Activated CD4-positive, alpha-beta T cell treated with anti-CD3 and anti-CD28 coated beads for 48 hours (primary cell): ENCODE measurements at regions not wholly inside any gene's neighbourhood (a gene's known extent, or its start where the extent isn't known, plus 50 kb on each side); places are given as distances from the start of the nearest gene placed in this dataset.
"Not testable (repeated sequence)": the region's sequence is repeated elsewhere in the genome, so short reads cannot be mapped to it uniquely, and the experiment has no call there.

Experiments used
- DNase-seq: peaks from one replicate; pipeline ENCODE4 v3.0.0-alpha.2; 2020

DNA sequence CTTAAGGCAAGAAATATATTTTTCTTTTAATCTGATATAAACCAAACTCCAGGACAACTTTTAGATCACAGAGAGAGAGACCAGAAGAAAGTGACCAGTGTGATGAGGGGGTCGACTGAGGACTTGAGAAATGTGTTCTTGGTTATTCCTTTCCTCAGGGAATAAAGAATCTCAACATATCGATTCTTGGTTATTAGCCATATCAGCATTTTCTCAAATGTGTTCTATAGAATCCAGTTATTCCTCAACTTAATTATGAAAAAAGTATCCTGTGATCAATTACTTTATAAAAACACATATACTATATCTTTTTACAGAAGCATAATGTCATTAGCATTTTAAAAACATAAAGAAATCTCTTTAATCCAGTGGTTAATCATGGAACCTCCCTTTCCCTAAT lies 222.1 kb upstream of the FAM3C start:
- DNase-seq: no peak

DNA sequence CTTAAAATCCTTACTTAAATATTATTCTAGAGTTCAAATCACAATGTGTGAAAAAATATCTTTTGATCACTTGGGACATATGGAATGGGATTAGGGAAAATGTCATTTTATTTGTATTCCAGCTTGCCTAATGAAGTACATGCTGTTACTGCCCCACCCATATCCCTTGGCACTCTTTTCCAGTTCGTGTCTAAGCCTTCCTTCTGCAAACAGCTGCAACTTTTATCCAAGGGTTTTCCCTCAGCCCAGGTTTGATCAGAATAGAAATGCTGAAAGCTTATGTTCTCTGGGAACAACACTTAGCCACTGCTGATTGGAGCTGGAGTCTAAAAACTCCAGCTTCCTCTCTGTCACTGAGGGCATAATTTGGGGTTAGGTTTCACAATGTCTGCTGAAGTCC lies 214.1 kb upstream of the FAM3C start:
- no peak for DNase-seq

DNA sequence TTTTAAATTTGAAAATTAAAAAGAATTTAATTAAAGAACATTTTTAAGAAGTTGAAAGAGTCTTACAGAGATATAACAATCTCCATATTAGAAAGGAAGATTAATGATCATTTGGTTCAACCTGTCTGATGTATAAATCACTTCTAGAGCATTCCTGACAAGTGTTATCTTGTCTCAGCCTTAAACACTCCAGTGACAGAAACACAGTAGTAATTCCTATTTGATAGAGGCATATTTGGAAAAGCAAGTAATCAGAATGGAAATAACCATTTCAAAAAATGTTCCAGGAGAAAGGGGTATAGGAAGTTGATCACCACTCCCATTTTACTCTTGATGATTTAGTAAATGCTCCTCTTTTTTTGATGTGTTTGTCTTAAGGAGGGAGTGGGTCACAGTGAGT lies 213.1 kb upstream of the FAM3C start:
- no peak for DNase-seq

DNA sequence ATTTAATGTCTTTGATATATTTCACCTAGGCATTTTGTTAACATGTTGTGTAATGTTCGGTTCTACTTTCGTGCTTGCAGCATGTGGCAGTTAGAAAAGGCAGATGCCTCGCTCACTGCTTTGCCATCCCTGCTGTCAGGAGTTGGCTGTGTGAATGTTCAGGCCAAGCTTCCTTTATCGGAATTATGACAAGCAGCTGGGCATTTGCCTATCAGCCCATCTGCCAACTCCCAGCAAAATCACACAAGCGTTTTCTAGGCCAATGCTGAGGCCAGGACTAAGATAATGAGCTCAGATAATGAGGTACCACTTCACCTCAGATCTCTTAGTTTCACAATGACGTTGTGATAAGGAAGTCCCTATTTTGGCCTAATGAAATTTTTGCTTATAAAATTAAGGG lies 212.7 kb upstream of the FAM3C start:
- no peak for DNase-seq

DNA sequence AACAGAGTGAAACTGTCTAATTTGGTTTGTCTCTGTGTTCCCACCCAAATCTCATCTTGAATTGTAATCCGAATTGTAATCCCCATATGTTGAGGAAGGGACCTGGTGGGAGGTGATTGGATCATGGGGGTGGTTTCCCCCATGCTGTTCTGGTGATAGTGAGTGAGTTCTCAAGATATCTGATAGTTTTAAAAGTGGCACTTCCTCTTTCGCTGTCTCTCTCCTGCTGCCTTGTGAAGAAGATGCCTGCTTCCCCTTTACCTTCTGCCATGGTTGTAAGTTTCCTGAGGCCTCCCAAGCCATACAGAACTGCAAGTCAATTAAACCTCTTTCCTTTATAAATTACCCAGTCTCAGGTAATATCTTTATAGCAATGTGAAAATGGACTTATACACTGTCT lies 212.1 kb upstream of the FAM3C start:
- DNase-seq: not testable (repeated sequence)

DNA sequence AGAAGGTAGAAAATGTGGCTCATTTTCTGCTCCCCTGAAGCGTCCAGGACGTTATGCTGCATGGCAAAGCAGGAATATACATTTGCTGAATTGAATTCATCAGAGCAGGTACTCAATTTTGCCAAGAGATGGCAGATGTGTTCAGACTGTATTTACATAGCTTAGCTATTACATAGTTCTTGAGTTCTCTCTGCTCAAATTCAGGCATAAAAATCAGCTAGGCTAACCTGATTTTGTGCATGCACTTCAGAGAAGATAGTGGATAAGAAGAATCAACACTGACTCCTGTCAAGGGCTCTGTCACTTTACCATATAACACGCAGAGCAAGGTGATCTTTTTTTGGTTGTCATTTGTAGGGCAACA lies 209.2 kb upstream of the FAM3C start:
- DNase-seq: no peak

DNA sequence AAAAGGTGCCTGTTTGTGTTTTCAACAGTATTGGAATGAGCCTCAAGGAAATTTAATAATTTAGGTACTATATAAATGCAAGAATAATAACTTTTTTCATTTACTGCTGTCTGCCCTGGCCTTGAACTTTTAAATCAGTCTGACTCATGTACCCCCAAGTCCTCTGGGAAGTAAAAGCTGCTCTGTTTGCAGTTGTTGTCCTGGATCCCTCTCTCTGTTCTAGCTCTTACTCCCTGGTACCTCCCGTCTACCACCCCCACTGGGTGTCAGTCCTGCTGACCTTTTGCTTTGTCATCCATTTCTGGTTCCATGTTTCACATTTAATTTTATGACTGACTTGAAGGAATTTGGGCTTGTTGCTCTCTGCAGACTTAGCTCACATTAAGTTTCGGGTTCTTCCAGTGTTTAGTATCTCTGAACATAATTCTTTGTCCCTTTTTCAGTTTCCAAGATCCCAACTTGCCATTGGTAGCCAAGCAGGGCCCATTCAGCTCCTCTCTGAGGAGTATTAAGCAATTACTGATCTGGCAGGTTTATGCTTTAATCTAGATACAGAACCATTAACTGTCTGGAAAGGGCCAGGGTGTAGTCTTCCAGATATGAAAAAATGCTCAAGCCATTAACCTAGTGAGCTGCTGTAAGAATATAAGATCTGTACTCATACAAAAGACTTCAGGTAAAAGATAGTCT lies 208.7 kb upstream of the FAM3C start:
- no peak for DNase-seq

DNA sequence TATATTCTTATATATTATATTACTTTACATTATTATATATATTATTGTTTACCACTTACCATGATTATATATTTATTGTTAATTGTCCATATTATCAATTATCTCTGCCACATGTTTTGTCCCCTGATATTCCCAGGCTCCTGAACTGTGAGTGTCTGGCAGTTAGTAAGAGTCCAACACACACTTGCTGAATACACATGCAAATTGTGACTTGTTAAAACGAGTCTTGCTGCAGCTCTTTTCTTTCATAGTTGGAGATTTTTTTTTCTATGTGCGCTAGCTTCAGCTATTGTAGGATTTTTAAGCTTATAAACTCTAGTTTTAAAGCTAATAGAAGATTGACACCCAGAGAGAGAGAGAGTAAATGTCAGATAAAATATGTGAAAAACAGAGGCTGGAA lies 207.8 kb upstream of the FAM3C start:
- no peak for DNase-seq

DNA sequence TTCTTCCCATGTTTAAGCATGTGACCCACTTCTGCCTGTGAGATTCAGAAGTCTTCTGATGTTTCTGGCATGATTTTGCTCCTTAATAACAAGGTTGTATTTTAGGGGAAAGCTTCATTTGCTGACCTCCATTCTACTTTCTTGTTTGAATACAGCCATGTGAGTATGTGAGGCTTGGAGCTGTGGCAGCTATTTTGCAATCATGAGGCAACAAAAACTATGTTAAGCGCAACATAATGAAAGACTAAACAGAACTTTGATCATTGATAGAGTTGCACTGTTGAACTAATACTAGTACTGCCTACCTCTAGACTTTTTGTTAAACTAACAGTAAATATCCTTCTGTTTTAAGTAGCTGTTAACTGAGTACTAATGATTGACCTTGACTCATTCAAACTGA lies 203.8 kb upstream of the FAM3C start:
- no peak for DNase-seq

DNA sequence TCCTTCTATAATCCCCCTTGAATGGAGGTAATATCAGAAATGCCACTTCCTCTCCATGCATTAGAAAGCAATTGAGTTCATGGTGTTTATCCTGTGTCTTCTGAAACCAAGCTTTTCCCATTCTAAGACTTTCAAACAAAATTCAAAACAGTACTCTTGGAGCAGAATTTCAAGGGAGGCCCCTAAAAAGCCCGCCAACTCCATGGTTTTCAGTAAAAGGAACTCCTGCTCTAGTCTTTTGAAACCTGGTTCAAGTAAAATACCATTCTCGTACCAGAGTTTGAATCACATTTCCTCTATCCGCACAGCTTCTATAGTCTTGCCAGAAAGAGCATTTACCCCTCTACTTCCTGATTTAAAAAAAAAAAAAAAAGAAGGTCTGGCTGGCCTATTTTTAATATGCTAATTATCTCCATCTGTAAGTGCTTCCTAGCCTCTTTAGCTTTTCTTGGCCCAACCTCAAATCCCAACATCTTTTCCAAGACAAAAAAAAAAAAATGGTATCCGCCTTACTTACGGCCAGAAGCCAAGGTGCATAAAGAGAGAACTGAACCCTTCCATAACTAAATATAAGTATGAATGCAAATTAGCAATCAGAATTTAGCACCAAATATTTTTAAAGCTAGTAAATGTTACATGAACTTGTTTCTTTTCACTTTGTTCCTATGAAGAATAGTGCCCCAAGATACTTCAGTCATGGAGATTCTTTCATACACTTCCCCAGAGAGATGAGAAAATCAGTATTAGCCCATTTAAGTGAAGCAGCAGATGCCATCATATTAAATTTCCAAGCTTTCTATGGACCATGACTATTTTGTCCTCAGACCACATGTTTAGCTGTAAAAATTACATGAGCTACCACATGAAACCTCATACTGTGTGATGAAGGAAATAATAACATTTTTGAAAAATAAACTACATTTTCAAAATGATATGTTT lies 199.9 kb upstream of the FAM3C start:
- no peak for DNase-seq

DNA sequence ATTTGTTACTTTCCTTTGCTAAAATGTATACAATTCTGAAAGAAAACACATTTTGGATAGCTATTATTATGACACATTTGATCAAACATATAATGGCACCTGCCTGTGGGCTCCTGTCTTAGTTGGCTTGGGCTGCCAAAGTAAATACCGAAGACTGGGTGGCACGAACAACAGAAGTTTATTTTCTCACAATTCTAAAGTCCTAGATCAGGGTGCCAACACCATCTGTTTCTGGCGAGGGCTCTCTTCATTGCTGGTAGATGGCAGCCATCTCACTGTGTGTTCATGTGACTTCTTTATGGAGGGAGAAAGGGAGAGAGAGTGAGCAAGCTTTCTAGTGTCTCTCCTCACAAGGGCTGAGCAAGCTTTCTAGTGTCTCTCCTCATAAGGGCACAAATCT lies 195.8 kb upstream of the FAM3C start:
- DNase-seq: no peak

DNA sequence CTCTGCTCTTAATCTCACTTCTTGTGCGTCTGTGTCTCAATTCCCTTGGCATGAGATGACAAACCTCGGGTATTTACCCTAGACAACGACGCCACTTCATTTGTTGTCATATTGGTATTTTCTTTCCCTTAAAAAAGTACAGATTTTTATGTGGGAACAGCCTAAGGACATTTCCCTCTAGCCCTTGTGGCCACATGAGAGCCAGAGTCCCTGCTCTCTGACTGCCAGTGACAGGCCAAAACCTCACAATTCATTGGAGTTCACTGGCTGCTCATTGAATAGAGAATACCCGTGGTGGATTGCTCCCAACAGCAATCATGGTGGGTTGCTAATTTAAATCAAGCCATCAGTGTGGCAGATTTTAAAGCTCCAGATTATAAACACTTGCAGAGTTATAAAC lies 191.3 kb upstream of the FAM3C start:
- no peak for DNase-seq

DNA sequence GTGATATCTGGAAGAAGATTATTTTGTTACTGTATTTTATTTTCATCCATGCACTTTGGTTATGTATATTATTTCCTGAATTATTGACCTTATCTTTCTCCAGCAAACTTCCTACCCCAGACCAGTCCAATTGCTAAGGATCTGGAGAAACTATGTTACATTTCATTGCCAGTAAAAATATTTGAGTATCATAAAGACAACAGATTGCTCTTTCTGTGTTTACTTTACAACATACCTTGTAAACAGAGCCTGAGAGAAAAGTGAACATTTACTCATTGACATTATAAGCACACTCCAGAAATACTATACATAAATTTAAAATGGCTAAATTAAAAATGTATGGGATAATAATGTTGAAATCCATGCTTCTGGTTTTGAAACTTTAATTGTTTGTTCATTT lies 186.2 kb upstream of the FAM3C start:
- no peak for DNase-seq

DNA sequence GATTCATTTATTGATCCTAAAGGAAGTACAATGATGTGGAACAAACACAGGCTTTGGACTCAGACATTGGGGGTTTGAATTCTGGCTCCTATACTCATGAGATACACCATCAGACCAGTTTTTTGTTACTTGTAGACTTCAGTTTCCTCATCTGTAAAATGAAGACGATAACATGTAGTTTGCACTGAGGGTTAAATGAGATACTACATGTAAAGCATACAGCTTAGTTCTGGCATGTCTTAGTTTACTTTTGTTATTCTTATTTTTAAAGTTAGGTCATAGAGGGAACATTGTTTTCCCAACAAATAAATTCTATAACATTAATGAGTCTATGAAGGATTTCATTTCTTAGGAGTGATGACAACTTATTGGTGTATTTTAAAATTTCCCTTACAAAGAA lies 183.5 kb upstream of the FAM3C start:
- DNase-seq: no peak

DNA sequence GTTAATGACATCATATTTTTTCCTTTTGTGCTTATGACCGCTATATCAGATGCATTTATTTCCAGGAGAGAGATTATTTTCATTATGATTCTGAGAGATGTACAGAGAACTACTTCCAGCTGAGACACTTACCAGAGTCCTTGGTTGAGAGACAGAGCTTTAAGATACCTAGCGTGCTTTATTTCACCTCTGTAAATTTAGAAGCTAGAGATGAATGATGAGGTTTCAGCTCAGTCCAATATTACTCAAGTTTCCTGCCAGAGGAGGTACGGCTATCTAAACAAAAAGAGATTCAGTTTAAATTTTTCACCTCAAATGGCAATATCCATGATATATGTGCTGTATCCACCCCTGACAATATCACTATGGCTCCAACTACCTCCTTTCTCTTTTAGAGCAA lies 182.6 kb upstream of the FAM3C start:
- DNase-seq: no peak

DNA sequence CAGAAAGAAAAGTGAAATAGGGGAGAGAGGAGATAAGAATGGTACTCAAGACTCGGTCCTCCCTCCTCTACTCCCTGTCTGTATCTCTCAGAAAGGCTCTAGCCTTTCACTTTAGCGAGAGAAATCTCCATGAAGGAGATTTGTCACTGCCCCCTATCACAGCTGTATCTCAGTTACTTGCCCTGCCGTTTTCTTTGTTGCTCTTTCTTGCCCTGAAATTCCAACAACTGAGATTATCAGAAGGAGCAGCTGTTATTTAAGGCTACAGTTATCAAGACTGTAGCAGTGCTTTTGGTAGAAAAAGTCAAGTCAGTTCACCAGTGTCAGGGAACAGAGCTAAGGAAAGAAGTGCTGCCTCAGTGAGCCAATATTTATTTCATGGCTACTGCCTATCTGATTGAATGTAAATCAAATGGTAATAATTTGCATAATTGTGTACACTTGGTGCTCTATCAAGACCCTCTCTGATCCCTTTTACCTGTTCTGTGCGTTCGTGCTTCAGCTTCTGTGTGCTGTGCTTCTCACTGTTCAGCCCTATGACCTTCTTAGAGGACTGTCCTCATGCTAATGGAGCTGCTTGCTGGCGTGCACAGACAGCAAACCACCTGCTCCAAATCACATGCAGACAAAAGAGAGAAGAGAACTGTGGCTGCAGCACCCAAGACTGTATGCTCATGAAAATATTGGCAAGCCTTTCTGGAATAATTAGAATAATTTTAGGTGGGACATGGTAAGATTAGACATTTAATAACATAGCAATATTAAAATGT lies 180.2 kb upstream of the FAM3C start:
- DNase-seq: no peak

DNA sequence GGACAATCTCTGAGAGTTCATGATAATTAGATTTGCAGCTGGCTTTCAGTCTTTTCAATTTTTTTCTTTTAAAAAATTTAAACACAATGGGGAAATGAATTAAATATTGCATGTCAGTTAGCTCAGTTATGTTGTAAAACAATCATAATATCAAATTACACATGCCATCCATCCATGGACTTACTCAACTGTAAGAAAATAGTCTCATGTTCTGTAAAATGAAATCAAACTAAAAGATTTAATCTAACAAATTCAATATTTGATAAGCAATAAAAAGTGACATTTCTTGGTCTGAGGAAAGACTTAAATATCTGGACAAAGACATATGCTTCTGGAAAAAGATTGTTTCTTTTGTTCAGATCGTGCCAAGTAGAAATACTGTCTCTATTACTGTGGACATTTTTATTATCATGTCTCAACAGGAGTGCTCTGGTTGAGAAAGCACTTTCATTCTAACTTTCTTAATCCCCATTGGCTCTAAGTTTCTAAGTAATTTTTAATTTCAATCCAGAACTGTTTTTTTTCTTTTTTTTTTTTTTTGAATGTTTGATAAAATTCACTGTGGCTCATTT lies 179.2 kb upstream of the FAM3C start:
- DNase-seq: no peak

DNA sequence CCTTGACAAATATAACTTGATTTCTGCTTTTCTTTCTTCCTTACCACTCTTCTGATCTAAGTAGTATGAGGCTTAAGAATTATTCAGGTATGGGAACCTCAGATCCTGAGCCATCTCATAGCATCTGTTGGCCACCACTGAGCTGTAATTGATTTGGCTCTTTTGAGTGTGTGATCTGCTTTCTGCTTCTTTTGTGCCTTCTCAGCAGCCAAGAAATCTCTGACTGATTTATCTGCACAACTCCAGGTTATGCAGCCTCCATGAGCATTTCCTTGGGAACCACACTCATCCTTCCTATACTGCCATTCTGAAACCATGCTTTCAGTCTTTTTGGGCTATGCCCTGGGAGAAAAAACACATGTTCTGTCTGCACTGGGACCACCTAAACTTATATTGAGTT lies 178.0 kb upstream of the FAM3C start:
- DNase-seq: no peak

DNA sequence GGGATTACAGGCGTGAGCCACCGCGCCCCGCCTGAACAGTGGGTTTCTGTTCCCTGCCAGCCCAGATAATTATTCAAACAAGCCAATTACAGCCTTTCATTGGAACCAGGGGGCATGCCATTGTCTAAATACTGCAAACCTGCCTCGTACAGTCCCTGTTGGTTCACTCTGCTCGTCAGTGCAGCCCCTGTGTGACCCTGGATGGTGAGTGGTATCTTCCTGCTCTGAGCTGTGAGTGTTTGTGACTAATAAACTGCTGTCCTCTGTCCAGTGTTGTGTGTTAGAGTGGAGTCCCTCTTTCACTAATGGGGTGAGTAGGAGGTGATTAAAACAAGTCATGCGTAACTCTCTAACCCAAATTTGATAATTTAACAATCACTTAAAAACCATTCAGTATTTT lies 176.5 kb upstream of the FAM3C start:
- DNase-seq: no peak

DNA sequence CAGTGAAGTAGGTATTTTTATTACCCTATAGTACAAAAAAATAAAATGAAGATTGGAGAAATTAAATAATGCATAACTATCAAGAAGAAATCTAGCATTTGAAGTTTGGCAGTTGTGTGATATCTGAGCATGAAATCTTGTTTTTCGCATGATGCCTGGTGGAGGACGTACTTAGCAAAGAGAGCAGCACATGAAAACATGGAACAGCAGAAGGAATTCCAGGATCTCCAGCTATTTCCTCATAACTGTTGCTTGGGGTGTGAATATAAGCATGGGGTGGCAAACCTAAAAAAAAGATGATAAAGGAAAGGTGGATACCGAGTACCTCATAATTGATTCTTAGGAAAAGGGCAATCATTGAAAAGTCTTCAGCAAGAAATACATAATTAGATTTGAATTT lies 174.3 kb upstream of the FAM3C start:
- no peak for DNase-seq

DNA sequence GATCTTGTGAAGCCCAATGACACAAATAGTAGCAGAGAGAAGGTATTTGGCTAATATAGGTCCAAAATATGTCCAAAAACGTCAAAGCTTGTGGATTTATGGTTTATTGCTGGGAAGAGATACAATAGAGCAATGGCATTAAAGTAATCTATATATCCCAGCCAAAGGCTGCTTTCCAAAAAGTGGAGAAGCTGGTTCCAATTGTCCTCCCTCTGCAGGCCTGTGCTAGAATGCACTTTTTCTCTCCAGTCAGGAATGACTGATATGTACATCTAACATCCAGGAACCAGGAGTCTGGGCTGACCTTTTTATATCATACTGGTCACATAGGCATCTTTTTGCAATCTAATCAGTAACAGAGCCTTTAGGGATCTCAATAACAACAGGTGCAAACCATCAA lies 167.1 kb upstream of the FAM3C start:
- no peak for DNase-seq

DNA sequence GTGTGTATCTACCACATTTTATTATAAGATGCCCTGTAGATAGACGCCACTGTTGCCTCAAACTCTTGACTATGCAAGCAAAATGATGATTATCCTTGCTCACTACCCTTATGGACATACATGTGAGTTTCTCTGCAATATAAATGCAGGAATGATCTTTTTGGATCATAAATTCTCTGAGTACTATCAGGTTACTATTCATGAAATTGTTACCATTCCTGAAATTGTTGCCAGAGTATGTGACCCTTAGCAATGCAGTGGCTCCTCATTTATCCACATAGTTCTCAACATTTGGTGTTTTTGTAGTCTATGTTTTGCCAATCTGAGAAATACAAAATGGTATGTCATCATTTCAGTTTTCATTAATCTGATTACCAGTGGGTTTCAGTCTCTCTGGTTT lies 166.2 kb upstream of the FAM3C start:
- DNase-seq: no peak

DNA sequence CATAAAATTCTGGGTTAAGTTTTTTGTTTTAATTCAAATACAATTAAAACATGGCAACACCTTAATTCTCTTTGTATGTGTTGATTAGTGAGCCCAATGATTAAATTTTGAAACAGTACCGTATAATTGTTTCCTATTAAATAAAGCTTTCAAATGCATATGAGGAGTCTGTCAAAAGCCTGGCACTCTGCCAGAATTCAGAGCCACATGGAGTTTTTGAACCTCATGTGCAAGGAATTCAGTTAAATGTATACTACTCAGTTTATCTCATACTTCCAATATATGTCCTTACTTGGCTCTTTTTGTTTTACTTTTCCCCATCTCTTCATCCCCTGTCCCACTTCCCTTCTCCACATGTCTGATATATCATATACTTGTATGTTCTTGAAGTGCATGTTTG lies 165.6 kb upstream of the FAM3C start:
- DNase-seq: no peak
